Erythroblast (primary cell): ENCODE measurements at regions not wholly inside any gene's neighbourhood (a gene's known extent, or its start where the extent isn't known, plus 50 kb on each side); places are given as distances from the start of the nearest gene placed in this dataset.

Experiments used
- GATA1 ChIP-seq: IDR thresholded peaks from 2 replicates; pipeline ENCODE4 v1.6.1; 2011; ENCODE audit warnings: low read depth, mild to moderate bottlenecking, control low read depth, low read length, moderate library complexity
- POLR2A ChIP-seq: IDR thresholded peaks from 2 replicates; pipeline ENCODE4 v1.6.1; 2011; ENCODE audit warnings: mild to moderate bottlenecking, low read length

- TF ChIP-seq POLR2A (no peak), GATA1 (no peak)
These were observed 297.1 kb upstream of the RARB start for GRCh38 chr3:25130724-25131520.
